ENCODE measurements at regions not wholly inside any gene's neighbourhood (a gene's known extent, or its start where the extent isn't known, plus 50 kb on each side); places are given as distances from the start of the nearest gene placed in this dataset.

- TF ChIP-seq POLR2A (IDR thresholded peaks at IDR 0.05): no peak
- no peak for TF ChIP-seq CTCF (IDR thresholded peaks at IDR 0.05)
Observed at GRCh38 chr7:429828-430180, 89.8 kb downstream of the PDGFA start.

Measured in thyroid gland (tissue), 4 donors.